ENCODE measurements at regions not wholly inside any gene's neighbourhood (a gene's known extent, or its start where the extent isn't known, plus 50 kb on each side); places are given as distances from the start of the nearest gene placed in this dataset.

DNA sequence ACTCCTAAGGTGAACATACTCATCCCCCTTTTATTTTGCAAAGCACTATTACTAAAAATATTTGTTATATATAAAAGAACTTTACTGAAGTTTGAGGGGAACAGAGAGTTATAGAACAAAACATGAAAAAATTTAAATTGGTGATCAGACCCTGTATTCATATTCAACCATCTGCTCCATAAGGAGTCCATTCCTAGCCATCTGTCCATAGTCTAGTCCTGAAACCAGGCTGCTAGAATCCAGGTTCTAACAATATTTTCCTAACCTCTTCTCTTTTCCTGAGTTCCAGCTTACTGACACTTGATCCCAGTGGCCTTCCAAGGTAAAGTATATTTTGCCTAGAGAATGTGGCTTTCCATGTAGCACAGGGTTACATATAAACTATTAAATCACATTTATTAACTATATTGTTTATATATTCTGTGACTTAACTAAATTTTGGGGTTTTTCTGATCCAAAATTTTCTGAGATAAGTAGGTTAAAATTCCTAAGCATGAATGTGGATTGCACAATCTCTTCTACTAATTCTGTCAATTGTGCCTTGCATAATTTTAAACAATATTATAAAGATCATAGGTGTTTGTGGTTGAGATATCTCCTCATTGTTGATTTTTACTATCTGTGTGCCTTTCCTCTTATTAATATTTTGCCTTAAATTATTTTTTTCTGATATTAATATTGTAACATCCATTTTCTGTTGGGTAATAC is 137.6 kb upstream of the MAGI2 start:
- Histone ChIP-seq H3K4me1 (ENCODE audit: control insufficient read depth in 3 of 3, insufficient read depth in 3 of 3, low read length in 3 of 3) (no peaks in the 10 kb centered on the region), H3K9ac (ENCODE audit: low read depth in 1 of 3, low read length in 3 of 3) (no peak overlapping the region), H3K9me3 (ENCODE audit: control insufficient read depth in 3 of 3, low read length in 3 of 3) (no peaks in the 10 kb centered on the region), H3K4me3 (ENCODE audit: low read length in 3 of 3) (no peak overlapping the region), H3K36me3 (ENCODE audit: control insufficient read depth in 3 of 3, insufficient read depth in 3 of 3, low read length in 3 of 3) (no peaks in the 10 kb centered on the region), H3K27me3 (ENCODE audit: control insufficient read depth in 3 of 3, insufficient read depth in 3 of 3, low read length in 3 of 3) (no peaks in the 10 kb centered on the region), H3K27ac (ENCODE audit: low read depth, low read length) (no peak overlapping the region)

DNA sequence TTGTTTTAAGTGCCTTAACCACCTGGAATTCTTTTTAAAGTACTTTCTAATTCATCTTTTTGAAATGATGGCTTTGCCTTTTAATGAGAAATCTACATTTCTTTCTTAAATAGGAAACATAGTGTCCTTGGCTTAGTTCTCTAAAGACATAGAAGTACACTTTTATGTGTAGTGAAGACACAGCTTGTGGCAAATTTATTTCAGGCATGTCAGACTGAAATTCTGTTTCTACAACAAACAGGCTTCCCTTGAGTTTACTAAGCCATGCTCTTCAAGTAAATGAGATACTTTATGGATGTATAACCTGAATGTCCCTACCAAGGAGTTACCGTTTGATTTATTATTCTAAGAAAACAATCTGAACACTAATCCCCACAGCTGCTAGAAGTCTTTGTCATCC is 136.9 kb upstream of the MAGI2 start:
- H3K36me3 ChIP-seq (ENCODE audit: control insufficient read depth in 3 of 3, insufficient read depth in 3 of 3, low read length in 3 of 3) = no peaks in the 10 kb centered on the region
- H3K9me3 ChIP-seq (ENCODE audit: control insufficient read depth in 3 of 3, low read length in 3 of 3) = no peaks in the 10 kb centered on the region
- no peaks in the 10 kb centered on the region for H3K27me3 ChIP-seq (ENCODE audit: control insufficient read depth in 3 of 3, insufficient read depth in 3 of 3, low read length in 3 of 3)
- H3K4me1 ChIP-seq (ENCODE audit: control insufficient read depth in 3 of 3, insufficient read depth in 3 of 3, low read length in 3 of 3) = no peaks in the 10 kb centered on the region
- no peak overlapping the region for H3K4me3 ChIP-seq (ENCODE audit: low read length in 3 of 3)
- H3K9ac ChIP-seq (ENCODE audit: low read depth in 1 of 3, low read length in 3 of 3) = no peak overlapping the region
- H3K27ac ChIP-seq (ENCODE audit: low read depth, low read length) = no peak overlapping the region

DNA sequence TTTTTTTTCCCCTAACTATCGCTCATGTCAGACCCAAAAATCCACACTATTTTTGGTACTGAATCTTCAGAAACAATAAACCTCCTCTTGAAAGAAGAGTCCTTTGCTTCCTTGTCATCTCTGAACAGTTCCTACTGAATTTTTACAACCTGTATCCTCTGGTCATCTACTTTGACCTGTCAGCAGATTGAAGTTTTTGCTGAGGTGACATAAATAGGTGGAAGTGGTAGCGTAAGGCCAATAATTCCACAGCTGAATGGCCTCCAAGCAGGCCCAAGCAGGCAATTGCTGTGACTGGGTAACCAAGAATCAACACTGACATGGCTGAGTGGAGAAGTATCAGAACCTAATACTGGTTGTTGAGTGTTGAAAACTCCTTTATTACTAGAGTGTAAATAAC is 117.4 kb upstream of the MAGI2 start:
- Histone ChIP-seq H3K4me1 (ENCODE audit: control insufficient read depth in 3 of 3, insufficient read depth in 3 of 3, low read length in 3 of 3) (no peaks in the 10 kb centered on the region), H3K4me3 (ENCODE audit: low read length in 3 of 3) (no peak overlapping the region), H3K27ac (ENCODE audit: low read depth, low read length) (no peak overlapping the region), H3K36me3 (ENCODE audit: control insufficient read depth in 3 of 3, insufficient read depth in 3 of 3, low read length in 3 of 3) (no peaks in the 10 kb centered on the region), H3K9me3 (ENCODE audit: control insufficient read depth in 3 of 3, low read length in 3 of 3) (no peaks in the 10 kb centered on the region), H3K27me3 (ENCODE audit: control insufficient read depth in 3 of 3, insufficient read depth in 3 of 3, low read length in 3 of 3) (no peaks in the 10 kb centered on the region), H3K9ac (ENCODE audit: low read depth in 1 of 3, low read length in 3 of 3) (no peak overlapping the region)

DNA sequence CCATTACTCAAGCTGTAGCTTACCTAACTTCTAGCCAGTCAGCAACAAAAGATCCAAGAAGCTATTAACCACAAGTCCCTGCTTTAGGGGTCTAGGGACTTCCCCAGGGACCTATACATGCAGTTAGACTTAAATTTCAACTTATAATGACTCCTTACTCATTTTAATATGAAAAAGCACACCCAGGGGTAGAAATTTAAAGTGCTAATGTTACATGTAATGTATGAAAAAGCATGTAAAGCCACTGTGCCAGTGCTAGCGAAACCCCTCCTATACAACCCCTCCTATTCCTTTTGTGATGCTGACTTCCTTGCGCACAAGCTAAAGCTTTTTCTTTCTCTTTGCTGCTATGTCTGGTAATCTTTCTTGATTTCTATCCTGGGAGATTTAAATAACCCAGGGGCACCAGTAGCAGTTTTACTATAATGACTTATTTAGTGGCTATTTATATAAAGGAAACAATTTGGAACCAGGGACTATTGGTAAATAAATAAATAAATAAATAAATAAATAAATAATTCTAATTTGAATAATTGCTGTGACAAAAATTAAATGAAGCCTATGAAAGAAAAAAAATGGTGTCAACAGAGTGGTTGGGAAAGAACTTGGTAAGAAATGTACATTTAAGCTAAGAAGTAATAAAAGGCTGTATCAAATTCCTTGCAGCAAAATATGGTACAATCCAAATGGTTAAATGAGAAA is 110.5 kb upstream of the MAGI2 start:
- no peak overlapping the region for H3K9ac ChIP-seq (ENCODE audit: low read depth in 1 of 3, low read length in 3 of 3)
- no peaks in the 10 kb centered on the region for H3K4me1 ChIP-seq (ENCODE audit: control insufficient read depth in 3 of 3, insufficient read depth in 3 of 3, low read length in 3 of 3)
- no peaks in the 10 kb centered on the region for H3K9me3 ChIP-seq (ENCODE audit: control insufficient read depth in 3 of 3, low read length in 3 of 3)
- H3K27me3 ChIP-seq (ENCODE audit: control insufficient read depth in 3 of 3, insufficient read depth in 3 of 3, low read length in 3 of 3) = no peaks in the 10 kb centered on the region
- no peak overlapping the region for H3K27ac ChIP-seq (ENCODE audit: low read depth, low read length)
- H3K4me3 ChIP-seq (ENCODE audit: low read length in 3 of 3) = no peak overlapping the region
- no peaks in the 10 kb centered on the region for H3K36me3 ChIP-seq (ENCODE audit: control insufficient read depth in 3 of 3, insufficient read depth in 3 of 3, low read length in 3 of 3)

DNA sequence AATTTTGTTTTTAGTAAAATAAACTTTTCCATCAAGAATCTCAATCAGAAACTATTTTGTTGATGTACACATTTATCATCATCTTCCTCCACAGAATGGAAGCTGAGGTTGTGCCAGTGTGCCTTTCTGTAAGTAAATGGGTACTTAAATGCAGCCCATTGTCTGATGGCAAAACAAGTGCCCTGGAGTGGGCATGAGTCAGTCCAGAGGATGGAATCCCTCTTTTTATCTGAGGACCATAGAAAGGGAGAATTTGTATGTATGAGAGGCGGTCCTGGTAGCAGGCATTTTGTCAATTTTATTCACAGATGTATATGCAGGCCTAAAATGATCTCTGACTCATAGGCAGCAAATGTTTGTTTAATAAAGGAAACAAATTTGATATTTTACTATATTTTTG is 102.1 kb upstream of the MAGI2 start:
- H3K4me1 ChIP-seq (ENCODE audit: control insufficient read depth in 3 of 3, insufficient read depth in 3 of 3, low read length in 3 of 3) = no peaks in the 10 kb centered on the region
- no peaks in the 10 kb centered on the region for H3K36me3 ChIP-seq (ENCODE audit: control insufficient read depth in 3 of 3, insufficient read depth in 3 of 3, low read length in 3 of 3)
- H3K9me3 ChIP-seq (ENCODE audit: control insufficient read depth in 3 of 3, low read length in 3 of 3) = no peaks in the 10 kb centered on the region
- H3K9ac ChIP-seq (ENCODE audit: low read depth in 1 of 3, low read length in 3 of 3) = no peak overlapping the region
- no peak overlapping the region for H3K27ac ChIP-seq (ENCODE audit: low read depth, low read length)
- no peaks in the 10 kb centered on the region for H3K27me3 ChIP-seq (ENCODE audit: control insufficient read depth in 3 of 3, insufficient read depth in 3 of 3, low read length in 3 of 3)
- no peak overlapping the region for H3K4me3 ChIP-seq (ENCODE audit: low read length in 3 of 3)

DNA sequence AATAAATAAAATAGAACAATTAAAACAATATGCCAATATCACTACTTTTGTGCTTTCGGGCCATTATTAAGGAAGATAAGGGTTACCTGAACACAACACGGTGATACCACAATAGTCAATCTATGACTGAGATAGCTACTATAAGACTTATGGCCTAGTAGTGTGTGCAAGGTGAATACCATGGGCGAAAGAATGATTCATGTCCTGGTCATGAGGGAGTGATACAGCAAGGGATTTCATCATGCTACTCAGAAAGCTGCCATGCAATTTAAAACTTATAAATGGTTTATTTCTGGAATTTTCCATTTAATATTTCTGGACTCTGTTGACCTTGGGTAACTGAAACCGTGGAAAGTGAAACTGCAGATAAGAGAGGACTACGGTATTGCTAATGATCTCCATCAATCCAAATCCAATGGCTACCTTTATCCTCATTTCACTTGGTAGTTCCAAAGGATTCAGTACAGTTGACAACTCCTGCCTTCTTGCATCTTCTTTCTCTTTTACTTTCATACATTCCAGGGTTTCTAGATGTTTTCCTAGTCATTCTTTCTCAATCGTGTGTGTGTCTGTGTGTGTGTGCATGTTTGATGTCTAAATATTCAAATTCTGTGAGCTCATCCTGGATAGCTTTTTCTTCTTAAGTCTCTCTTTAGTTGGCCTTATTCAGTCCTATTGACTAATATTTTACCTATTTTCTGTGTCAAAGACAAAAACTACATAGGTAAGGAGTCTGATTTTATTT is 100.5 kb upstream of the MAGI2 start:
- no peaks in the 10 kb centered on the region for H3K9me3 ChIP-seq (ENCODE audit: control insufficient read depth in 3 of 3, low read length in 3 of 3)
- no peak overlapping the region for H3K27ac ChIP-seq (ENCODE audit: low read depth, low read length)
- no peak overlapping the region for H3K9ac ChIP-seq (ENCODE audit: low read depth in 1 of 3, low read length in 3 of 3)
- H3K4me1 ChIP-seq (ENCODE audit: control insufficient read depth in 3 of 3, insufficient read depth in 3 of 3, low read length in 3 of 3) = no peaks in the 10 kb centered on the region
- H3K36me3 ChIP-seq (ENCODE audit: control insufficient read depth in 3 of 3, insufficient read depth in 3 of 3, low read length in 3 of 3) = no peaks in the 10 kb centered on the region
- no peak overlapping the region for H3K4me3 ChIP-seq (ENCODE audit: low read length in 3 of 3)
- H3K27me3 ChIP-seq (ENCODE audit: control insufficient read depth in 3 of 3, insufficient read depth in 3 of 3, low read length in 3 of 3) = no peaks in the 10 kb centered on the region

DNA sequence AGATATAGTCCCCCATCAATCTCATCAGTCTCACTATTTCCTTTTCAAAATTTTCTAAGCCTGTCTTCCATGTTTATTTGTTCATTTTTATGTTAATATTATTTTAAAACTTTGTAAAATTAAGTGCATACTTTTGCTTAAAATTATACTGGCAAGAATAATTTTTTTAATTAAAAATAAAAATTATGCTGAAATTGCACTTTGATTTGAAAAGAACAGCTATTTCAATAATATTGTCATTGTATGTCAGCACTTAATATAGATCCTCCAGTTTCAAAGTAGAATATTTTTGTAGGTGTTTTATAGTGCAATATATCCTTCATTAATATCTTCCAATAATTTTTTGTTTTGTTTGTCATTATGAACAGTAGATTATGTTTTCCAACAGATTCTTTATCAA is 99.0 kb upstream of the MAGI2 start:
- no peak overlapping the region for H3K4me3 ChIP-seq (ENCODE audit: low read length in 3 of 3)
- H3K4me1 ChIP-seq (ENCODE audit: control insufficient read depth in 3 of 3, insufficient read depth in 3 of 3, low read length in 3 of 3) = no peaks in the 10 kb centered on the region
- no peak overlapping the region for H3K27ac ChIP-seq (ENCODE audit: low read depth, low read length)
- no peaks in the 10 kb centered on the region for H3K36me3 ChIP-seq (ENCODE audit: control insufficient read depth in 3 of 3, insufficient read depth in 3 of 3, low read length in 3 of 3)
- H3K27me3 ChIP-seq (ENCODE audit: control insufficient read depth in 3 of 3, insufficient read depth in 3 of 3, low read length in 3 of 3) = no peaks in the 10 kb centered on the region
- no peak overlapping the region for H3K9ac ChIP-seq (ENCODE audit: low read depth in 1 of 3, low read length in 3 of 3)
- no peaks in the 10 kb centered on the region for H3K9me3 ChIP-seq (ENCODE audit: control insufficient read depth in 3 of 3, low read length in 3 of 3)

DNA sequence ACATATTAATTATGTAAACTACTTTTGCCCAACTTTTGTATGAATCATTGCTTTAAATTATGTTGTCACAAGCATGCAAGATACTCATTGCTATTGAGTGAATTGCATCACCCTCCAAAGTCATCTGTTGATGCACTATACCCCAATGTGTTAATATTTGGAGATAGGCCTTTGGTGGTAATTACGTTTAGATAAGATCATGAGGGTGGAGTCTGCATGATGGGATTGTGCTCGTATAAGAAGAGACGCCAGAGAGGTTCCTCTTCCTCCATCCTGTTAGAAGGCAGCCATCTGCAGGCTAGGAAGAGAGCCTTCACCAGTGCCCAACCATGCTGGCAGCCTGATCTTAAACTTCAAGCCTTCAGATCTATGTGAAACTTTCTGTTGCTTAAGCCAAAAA is 95.3 kb upstream of the MAGI2 start:
- no peaks in the 10 kb centered on the region for H3K36me3 ChIP-seq (ENCODE audit: control insufficient read depth in 3 of 3, insufficient read depth in 3 of 3, low read length in 3 of 3)
- no peaks in the 10 kb centered on the region for H3K4me1 ChIP-seq (ENCODE audit: control insufficient read depth in 3 of 3, insufficient read depth in 3 of 3, low read length in 3 of 3)
- H3K9me3 ChIP-seq (ENCODE audit: control insufficient read depth in 3 of 3, low read length in 3 of 3) = no peaks in the 10 kb centered on the region
- H3K27me3 ChIP-seq (ENCODE audit: control insufficient read depth in 3 of 3, insufficient read depth in 3 of 3, low read length in 3 of 3) = no peaks in the 10 kb centered on the region
- no peak overlapping the region for H3K4me3 ChIP-seq (ENCODE audit: low read length in 3 of 3)
- H3K9ac ChIP-seq (ENCODE audit: low read depth in 1 of 3, low read length in 3 of 3) = no peak overlapping the region
- no peak overlapping the region for H3K27ac ChIP-seq (ENCODE audit: low read depth, low read length)

DNA sequence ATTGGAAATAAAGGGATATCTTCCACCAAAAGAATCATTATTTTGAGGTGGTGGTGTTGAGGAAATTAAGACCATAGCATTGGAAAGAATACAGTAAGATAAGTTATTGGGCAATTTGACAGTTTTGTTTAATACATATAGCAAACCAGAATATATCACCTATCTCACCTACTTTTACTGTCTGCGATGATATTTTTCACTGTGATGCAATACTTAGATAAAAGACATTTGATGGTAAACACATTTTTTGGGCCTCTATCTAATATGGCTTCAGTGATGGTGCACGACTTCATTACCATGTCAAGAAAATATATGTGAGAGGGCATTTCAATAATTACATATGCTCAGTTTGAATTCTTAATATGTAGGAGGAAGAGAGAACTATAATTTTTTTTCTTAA is 93.7 kb upstream of the MAGI2 start:
- H3K4me3 ChIP-seq (ENCODE audit: low read length in 3 of 3) = no peak overlapping the region
- H3K9me3 ChIP-seq (ENCODE audit: control insufficient read depth in 3 of 3, low read length in 3 of 3) = no peaks in the 10 kb centered on the region
- H3K27me3 ChIP-seq (ENCODE audit: control insufficient read depth in 3 of 3, insufficient read depth in 3 of 3, low read length in 3 of 3) = no peaks in the 10 kb centered on the region
- no peaks in the 10 kb centered on the region for H3K4me1 ChIP-seq (ENCODE audit: control insufficient read depth in 3 of 3, insufficient read depth in 3 of 3, low read length in 3 of 3)
- no peak overlapping the region for H3K9ac ChIP-seq (ENCODE audit: low read depth in 1 of 3, low read length in 3 of 3)
- no peak overlapping the region for H3K27ac ChIP-seq (ENCODE audit: low read depth, low read length)
- no peaks in the 10 kb centered on the region for H3K36me3 ChIP-seq (ENCODE audit: control insufficient read depth in 3 of 3, insufficient read depth in 3 of 3, low read length in 3 of 3)

DNA sequence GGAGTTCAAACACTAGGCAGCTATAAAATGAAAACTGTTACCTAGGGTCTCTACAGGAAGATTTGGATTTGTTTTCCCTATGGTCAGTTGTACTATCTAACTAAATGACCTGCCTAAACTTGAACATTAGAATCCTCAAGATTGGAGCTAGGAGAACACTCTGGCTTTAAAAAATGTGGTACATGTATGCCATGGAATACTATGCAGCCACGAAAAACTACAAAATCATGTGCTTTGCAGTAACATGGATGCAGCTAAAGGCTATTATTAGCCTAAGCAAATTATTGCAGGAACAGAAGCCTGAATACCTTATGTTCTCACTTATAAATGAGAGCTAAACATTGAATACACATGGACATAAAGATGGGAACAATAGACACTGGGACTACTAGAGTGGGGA is 87.1 kb upstream of the MAGI2 start:
- H3K4me1 ChIP-seq (ENCODE audit: control insufficient read depth in 3 of 3, insufficient read depth in 3 of 3, low read length in 3 of 3) = no peaks in the 10 kb centered on the region
- no peak overlapping the region for H3K9ac ChIP-seq (ENCODE audit: low read depth in 1 of 3, low read length in 3 of 3)
- no peak overlapping the region for H3K27ac ChIP-seq (ENCODE audit: low read depth, low read length)
- H3K36me3 ChIP-seq (ENCODE audit: control insufficient read depth in 3 of 3, insufficient read depth in 3 of 3, low read length in 3 of 3) = no peaks in the 10 kb centered on the region
- H3K27me3 ChIP-seq (ENCODE audit: control insufficient read depth in 3 of 3, insufficient read depth in 3 of 3, low read length in 3 of 3) = no peaks in the 10 kb centered on the region
- H3K9me3 ChIP-seq (ENCODE audit: control insufficient read depth in 3 of 3, low read length in 3 of 3) = no peaks in the 10 kb centered on the region
- no peak overlapping the region for H3K4me3 ChIP-seq (ENCODE audit: low read length in 3 of 3)

Measured in skeletal muscle tissue (tissue), 3 donors.